Natural killer cell (primary cell): ENCODE measurements at regions not wholly inside any gene's neighbourhood (a gene's known extent, or its start where the extent isn't known, plus 50 kb on each side); places are given as distances from the start of the nearest gene placed in this dataset.

Source experiments
- ATAC-seq, 3 donors: fragments of 150-1000 bp in 2 of 3; fragments of 200-7000 bp in 1 of 3; cut with Tn5 transposase; 1 replicate in 1 of 3; 2 replicates in 2 of 3; pipeline ENCODE4 v1.10.0; 2021; ENCODE audit warnings: mild to moderate bottlenecking in 2 of 3, moderate library complexity in 2 of 3
- DNase-seq, 2 donors: peaks; one replicate each; pipeline versions ENCODE4 v3.0.0 to v3.0.0-alpha.2; 2013 to 2021; ENCODE audit warnings: mixed read lengths in 1 of 2
- H3K27ac ChIP-seq: one replicate; pipeline ENCODE4 v1.5.1; 2013; ENCODE audit warnings: mild to moderate bottlenecking, low read length
- H3K27me3 ChIP-seq: one replicate; pipeline ENCODE4 v1.6.1; 2013; ENCODE audit warnings: low read length; ENCODE audit not compliant: control insufficient read depth, insufficient read depth
- H3K36me3 ChIP-seq: one replicate; pipeline ENCODE4 v1.6.1; 2013; ENCODE audit warnings: low read length; ENCODE audit not compliant: control insufficient read depth, insufficient read depth
- H3K4me1 ChIP-seq: one replicate; pipeline ENCODE4 v1.6.1; 2013; ENCODE audit warnings: low read length; ENCODE audit not compliant: control insufficient read depth, insufficient read depth
- H3K4me3 ChIP-seq: one replicate; pipeline ENCODE4 v1.5.1; 2013; ENCODE audit warnings: low read length
- H3K9me3 ChIP-seq: one replicate; pipeline ENCODE4 v1.6.1; 2013; ENCODE audit warnings: low read length; ENCODE audit not compliant: control insufficient read depth, insufficient read depth
- H3K27ac Mint-ChIP-seq, 2 donors: one replicate each; pipeline ENCODE4 v1.8.0; 2022; ENCODE audit warnings: mild to moderate bottlenecking in 2 of 2, mixed read lengths in 2 of 2, moderate library complexity in 1 of 2
- H3K27me3 Mint-ChIP-seq, 2 donors: one replicate each; pipeline ENCODE4 v1.8.0; 2022; ENCODE audit warnings: low read depth in 2 of 2, mixed read lengths in 2 of 2
- H3K36me3 Mint-ChIP-seq: one replicate; pipeline ENCODE4 v1.8.0; 2022; ENCODE audit warnings: mixed read lengths
- H3K4me1 Mint-ChIP-seq, 2 donors: one replicate each; pipeline ENCODE4 v1.8.0; 2022; ENCODE audit warnings: mixed read lengths in 2 of 2
- H3K4me3 Mint-ChIP-seq: one replicate; pipeline ENCODE4 v1.8.0; 2022; ENCODE audit warnings: mild to moderate bottlenecking, moderate library complexity, mixed read lengths
- H3K9me3 Mint-ChIP-seq, 2 donors: one replicate each; pipeline ENCODE4 v1.8.0; 2022; ENCODE audit warnings: mixed read lengths in 2 of 2
- WGBS: methylation state at CpG from one replicate; pipeline ENCODE4 v1.1.7; 2013; ENCODE audit warnings: missing lambda C conversion rate; ENCODE audit not compliant: insufficient coverage; 5-methylcytosine and 5-hydroxymethylcytosine counted together
- intact Hi-C: fragments of 100-400 bp; cut with micrococcal nuclease; formaldehyde crosslinking; loops from one replicate; pipeline ENCODE4 v1.14.2; 2022
- TF ChIP-seq, protein P1 (sequence below): fragments of 200-600 bp; IDR thresholded peaks from one replicate; pipeline ENCODE4 v1.8.0; 2022; ENCODE audit warnings: antibody characterized with exemption

- H3K4me3 ChIP-seq: no peak overlapping the region
- WGBS: 97% methylated on average over 10 of the region's 10 CpGs
- TF ChIP-seq, protein P1, sequence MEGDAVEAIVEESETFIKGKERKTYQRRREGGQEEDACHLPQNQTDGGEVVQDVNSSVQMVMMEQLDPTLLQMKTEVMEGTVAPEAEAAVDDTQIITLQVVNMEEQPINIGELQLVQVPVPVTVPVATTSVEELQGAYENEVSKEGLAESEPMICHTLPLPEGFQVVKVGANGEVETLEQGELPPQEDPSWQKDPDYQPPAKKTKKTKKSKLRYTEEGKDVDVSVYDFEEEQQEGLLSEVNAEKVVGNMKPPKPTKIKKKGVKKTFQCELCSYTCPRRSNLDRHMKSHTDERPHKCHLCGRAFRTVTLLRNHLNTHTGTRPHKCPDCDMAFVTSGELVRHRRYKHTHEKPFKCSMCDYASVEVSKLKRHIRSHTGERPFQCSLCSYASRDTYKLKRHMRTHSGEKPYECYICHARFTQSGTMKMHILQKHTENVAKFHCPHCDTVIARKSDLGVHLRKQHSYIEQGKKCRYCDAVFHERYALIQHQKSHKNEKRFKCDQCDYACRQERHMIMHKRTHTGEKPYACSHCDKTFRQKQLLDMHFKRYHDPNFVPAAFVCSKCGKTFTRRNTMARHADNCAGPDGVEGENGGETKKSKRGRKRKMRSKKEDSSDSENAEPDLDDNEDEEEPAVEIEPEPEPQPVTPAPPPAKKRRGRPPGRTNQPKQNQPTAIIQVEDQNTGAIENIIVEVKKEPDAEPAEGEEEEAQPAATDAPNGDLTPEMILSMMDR: no peak
- Mint-ChIP-seq H3K27me3 (no peaks in the 10 kb centered on the region), H3K27ac (no peak overlapping the region), H3K4me3 (no peak overlapping the region), H3K4me1 (no peaks in the 10 kb centered on the region), H3K36me3 (no peaks in the 10 kb centered on the region), H3K9me3 (no peaks in the 10 kb centered on the region)
- no peaks in the 10 kb centered on the region for H3K27me3 ChIP-seq
- intact Hi-C loops: no loop called here
- DNase-seq (no peak), ATAC-seq (no peak)
- peaks cover 13% of the 10 kb centered on the region for H3K36me3 ChIP-seq
- no peaks in the 10 kb centered on the region for H3K4me1 ChIP-seq
- no peaks in the 10 kb centered on the region for H3K9me3 ChIP-seq
- H3K27ac ChIP-seq: no peak overlapping the region
These were observed 150.5 kb downstream of the KATNIP start for GRCh38 chr16:27700304-27700995.

- no peak for ATAC-seq
- DNase-seq: no peak
- Mint-ChIP-seq H3K4me3 (no peak overlapping the region), H3K27me3 (no peaks in the 10 kb centered on the region), H3K27ac (no peak overlapping the region), H3K4me1 (no peaks in the 10 kb centered on the region), H3K9me3 (no peaks in the 10 kb centered on the region), H3K36me3 (no peaks in the 10 kb centered on the region)
- TF ChIP-seq, protein P1: no peak
- Histone ChIP-seq H3K9me3 (no peaks in the 10 kb centered on the region), H3K4me1 (no peaks in the 10 kb centered on the region), H3K27ac (no peak overlapping the region), H3K36me3 (peaks cover 13% of the 10 kb centered on the region), H3K27me3 (no peaks in the 10 kb centered on the region), H3K4me3 (no peak overlapping the region)
- whole genome bisulfite sequencing: 93% methylated on average over 8 of the region's 8 CpGs
- intact Hi-C loops: no loop called here
These were observed 151.4 kb downstream of the KATNIP start for GRCh38 chr16:27701381-27701780.

- intact Hi-C loops: no loop called here
- Histone ChIP-seq H3K27ac (no peak overlapping the region), H3K4me3 (no peak overlapping the region), H3K9me3 (no peaks in the 10 kb centered on the region), H3K4me1 (no peaks in the 10 kb centered on the region), H3K27me3 (no peaks in the 10 kb centered on the region), H3K36me3 (peaks cover 13% of the 10 kb centered on the region)
- H3K4me3 Mint-ChIP-seq: no peak overlapping the region
- DNase-seq (no peak), ATAC-seq (no peak)
- H3K4me1 Mint-ChIP-seq: no peaks in the 10 kb centered on the region
- H3K9me3 Mint-ChIP-seq: no peaks in the 10 kb centered on the region
- H3K36me3 Mint-ChIP-seq: no peaks in the 10 kb centered on the region
- H3K27me3 Mint-ChIP-seq: no peaks in the 10 kb centered on the region
- 94% methylated on average over 5 of the region's 6 CpGs for WGBS
- no peak overlapping the region for H3K27ac Mint-ChIP-seq
- TF ChIP-seq, protein P1: no peak
These were observed 153.2 kb downstream of the KATNIP start for GRCh38 chr16:27703121-27703520.

- Histone ChIP-seq H3K36me3 (peaks cover 14% of the 10 kb centered on the region), H3K27ac (no peak overlapping the region), H3K4me1 (no peaks in the 10 kb centered on the region), H3K9me3 (no peaks in the 10 kb centered on the region), H3K4me3 (no peak overlapping the region), H3K27me3 (no peaks in the 10 kb centered on the region)
- WGBS: 93% methylated on average over 5 of the region's 5 CpGs
- H3K36me3 Mint-ChIP-seq: no peaks in the 10 kb centered on the region
- intact Hi-C loops: no loop called here
- H3K27me3 Mint-ChIP-seq: no peaks in the 10 kb centered on the region
- no peaks in the 10 kb centered on the region for H3K4me1 Mint-ChIP-seq
- no peak overlapping the region for H3K27ac Mint-ChIP-seq
- DNase-seq (no peak), ATAC-seq (no peak)
- H3K9me3 Mint-ChIP-seq: no peaks in the 10 kb centered on the region
- TF ChIP-seq, protein P1: no peak
- no peak overlapping the region for H3K4me3 Mint-ChIP-seq
These were observed 153.6 kb downstream of the KATNIP start for GRCh38 chr16:27703545-27703944.
